ENCODE measurements at regions not wholly inside any gene's neighbourhood (a gene's known extent, or its start where the extent isn't known, plus 50 kb on each side); places are given as distances from the start of the nearest gene placed in this dataset.

GRCh38 chr9:97220894-97221477 is 86.5 kb upstream of the CCDC180 start:
- TF ChIP-seq EZH2 (IDR thresholded peaks at IDR 0.05; ENCODE audit: borderline replicate concordance, low read length) (no peak), CTCF (IDR thresholded peaks at IDR 0.05; ENCODE audit: low read length) (no peak)
